ENCODE measurements at regions not wholly inside any gene's neighbourhood (a gene's known extent, or its start where the extent isn't known, plus 50 kb on each side); places are given as distances from the start of the nearest gene placed in this dataset.

DNA sequence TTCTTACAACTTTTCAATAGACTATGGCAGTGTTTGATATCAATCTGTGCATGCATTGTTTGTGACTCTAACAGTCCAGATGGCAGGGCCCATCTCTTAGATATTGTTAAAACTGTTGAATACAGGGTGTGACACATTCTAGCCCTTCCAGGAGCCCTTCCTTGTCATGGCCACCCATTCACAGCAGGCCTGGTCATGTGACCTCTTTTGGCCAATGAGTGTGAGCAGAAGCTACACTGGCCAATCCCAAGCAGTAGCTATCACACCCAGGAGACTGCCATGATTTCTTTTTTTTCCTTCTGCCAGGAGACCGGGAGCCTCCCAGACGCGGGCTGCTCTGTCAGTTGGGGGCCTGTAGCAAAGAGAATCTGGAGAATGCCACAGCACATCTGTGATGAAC is 655.4 kb upstream of the MKI67 start:
- TF ChIP-seq RCOR1 (IDR thresholded peaks at IDR 0.05; ENCODE audit: low read length) (no peak), SMC3 (IDR thresholded peaks at IDR 0.05; ENCODE audit: low read depth, low read length) (no peak), RXRA (IDR thresholded peaks at IDR 0.05; ENCODE audit: borderline replicate concordance, low read depth) (no peak), POLR2AphosphoS5 (IDR thresholded peaks at IDR 0.05; ENCODE audit: low read depth, low read length) (no peak), CHD2 (IDR thresholded peaks at IDR 0.05; ENCODE audit: low read length, partially characterized antibody) (no peak), GABPA (IDR thresholded peaks at IDR 0.05; ENCODE audit: low read depth) (no peak), FOSL2 (IDR thresholded peaks at IDR 0.05; ENCODE audit: borderline replicate concordance, low read depth) (no peak)
- TF ChIP-seq, protein P1, sequence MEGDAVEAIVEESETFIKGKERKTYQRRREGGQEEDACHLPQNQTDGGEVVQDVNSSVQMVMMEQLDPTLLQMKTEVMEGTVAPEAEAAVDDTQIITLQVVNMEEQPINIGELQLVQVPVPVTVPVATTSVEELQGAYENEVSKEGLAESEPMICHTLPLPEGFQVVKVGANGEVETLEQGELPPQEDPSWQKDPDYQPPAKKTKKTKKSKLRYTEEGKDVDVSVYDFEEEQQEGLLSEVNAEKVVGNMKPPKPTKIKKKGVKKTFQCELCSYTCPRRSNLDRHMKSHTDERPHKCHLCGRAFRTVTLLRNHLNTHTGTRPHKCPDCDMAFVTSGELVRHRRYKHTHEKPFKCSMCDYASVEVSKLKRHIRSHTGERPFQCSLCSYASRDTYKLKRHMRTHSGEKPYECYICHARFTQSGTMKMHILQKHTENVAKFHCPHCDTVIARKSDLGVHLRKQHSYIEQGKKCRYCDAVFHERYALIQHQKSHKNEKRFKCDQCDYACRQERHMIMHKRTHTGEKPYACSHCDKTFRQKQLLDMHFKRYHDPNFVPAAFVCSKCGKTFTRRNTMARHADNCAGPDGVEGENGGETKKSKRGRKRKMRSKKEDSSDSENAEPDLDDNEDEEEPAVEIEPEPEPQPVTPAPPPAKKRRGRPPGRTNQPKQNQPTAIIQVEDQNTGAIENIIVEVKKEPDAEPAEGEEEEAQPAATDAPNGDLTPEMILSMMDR (IDR thresholded peaks at IDR 0.05): no peak
- TF ChIP-seq, protein P2, sequence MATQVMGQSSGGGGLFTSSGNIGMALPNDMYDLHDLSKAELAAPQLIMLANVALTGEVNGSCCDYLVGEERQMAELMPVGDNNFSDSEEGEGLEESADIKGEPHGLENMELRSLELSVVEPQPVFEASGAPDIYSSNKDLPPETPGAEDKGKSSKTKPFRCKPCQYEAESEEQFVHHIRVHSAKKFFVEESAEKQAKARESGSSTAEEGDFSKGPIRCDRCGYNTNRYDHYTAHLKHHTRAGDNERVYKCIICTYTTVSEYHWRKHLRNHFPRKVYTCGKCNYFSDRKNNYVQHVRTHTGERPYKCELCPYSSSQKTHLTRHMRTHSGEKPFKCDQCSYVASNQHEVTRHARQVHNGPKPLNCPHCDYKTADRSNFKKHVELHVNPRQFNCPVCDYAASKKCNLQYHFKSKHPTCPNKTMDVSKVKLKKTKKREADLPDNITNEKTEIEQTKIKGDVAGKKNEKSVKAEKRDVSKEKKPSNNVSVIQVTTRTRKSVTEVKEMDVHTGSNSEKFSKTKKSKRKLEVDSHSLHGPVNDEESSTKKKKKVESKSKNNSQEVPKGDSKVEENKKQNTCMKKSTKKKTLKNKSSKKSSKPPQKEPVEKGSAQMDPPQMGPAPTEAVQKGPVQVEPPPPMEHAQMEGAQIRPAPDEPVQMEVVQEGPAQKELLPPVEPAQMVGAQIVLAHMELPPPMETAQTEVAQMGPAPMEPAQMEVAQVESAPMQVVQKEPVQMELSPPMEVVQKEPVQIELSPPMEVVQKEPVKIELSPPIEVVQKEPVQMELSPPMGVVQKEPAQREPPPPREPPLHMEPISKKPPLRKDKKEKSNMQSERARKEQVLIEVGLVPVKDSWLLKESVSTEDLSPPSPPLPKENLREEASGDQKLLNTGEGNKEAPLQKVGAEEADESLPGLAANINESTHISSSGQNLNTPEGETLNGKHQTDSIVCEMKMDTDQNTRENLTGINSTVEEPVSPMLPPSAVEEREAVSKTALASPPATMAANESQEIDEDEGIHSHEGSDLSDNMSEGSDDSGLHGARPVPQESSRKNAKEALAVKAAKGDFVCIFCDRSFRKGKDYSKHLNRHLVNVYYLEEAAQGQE (IDR thresholded peaks at IDR 0.05; ENCODE audit: low read depth, low read length): no peak
